22Rv1 (cell line): ENCODE measurements at regions not wholly inside any gene's neighbourhood (a gene's known extent, or its start where the extent isn't known, plus 50 kb on each side); places are given as distances from the start of the nearest gene placed in this dataset.

Experiments used
- H3K27ac ChIP-seq: fragments of 450-650 bp; 2 replicates; pipeline ENCODE4 v1.5.1; 2017
- CTCF ChIP-seq: fragments of 450-650 bp; IDR thresholded peaks from 2 replicates; pipeline ENCODE4 v1.5.1; 2017; ENCODE audit warnings: mild to moderate bottlenecking
- ZFX ChIP-seq: fragments of 450-650 bp; IDR thresholded peaks from 2 replicates; pipeline ENCODE4 v1.6.1; 2017; ENCODE audit warnings: antibody characterized with exemption, borderline replicate concordance

- no peak overlapping the region for H3K27ac ChIP-seq
- TF ChIP-seq CTCF (no peak), ZFX (no peak)
Observed at GRCh38 chr10:76631884-76632766, 1005.5 kb downstream of the KCNMA1 start.

GRCh38 chr10:76631036-76631670 lies 1006.5 kb downstream of the KCNMA1 start:
- no peak overlapping the region for H3K27ac ChIP-seq
- TF ChIP-seq ZFX: no peak
- no peak for TF ChIP-seq CTCF

GRCh38 chr10:76628801-76629200 lies 1008.8 kb downstream of the KCNMA1 start:
- TF ChIP-seq ZFX (no peak), CTCF (no peak)
- H3K27ac ChIP-seq: no peak overlapping the region

GRCh38 chr10:76626386-76626785 lies 1011.2 kb downstream of the KCNMA1 start:
- no peak overlapping the region for H3K27ac ChIP-seq
- TF ChIP-seq CTCF: no peak
- TF ChIP-seq ZFX: no peak

- TF ChIP-seq CTCF (no peak), ZFX (no peak)
Observed at GRCh38 chr10:76624470-76624869, 1013.1 kb downstream of the KCNMA1 start.

GRCh38 chr10:76621886-76622620 lies 1015.6 kb downstream of the KCNMA1 start:
- TF ChIP-seq CTCF: no peak
- TF ChIP-seq ZFX: no peak
- no peak overlapping the region for H3K27ac ChIP-seq

More at GRCh38 chr10:76624470-76624869, 1013.1 kb downstream of the KCNMA1 start:
- H3K27ac ChIP-seq: no peak overlapping the region
